GM20000 (cell line): ENCODE measurements at regions not wholly inside any gene's neighbourhood (a gene's known extent, or its start where the extent isn't known, plus 50 kb on each side); places are given as distances from the start of the nearest gene placed in this dataset.

Source experiments
- DNase-seq: peaks from one replicate; pipeline ENCODE4 v3.0.0; 2012; ENCODE audit warnings: low spot score
- TF ChIP-seq, protein P1 (sequence below): IDR thresholded peaks from 2 replicates; pipeline ENCODE4 v1.5.1; 2012; ENCODE audit warnings: mild to moderate bottlenecking, control low read depth; ENCODE audit errors: extremely low read depth, missing control alignments

GRCh38 chr20:52921340-52921739 is 50.8 kb upstream of the TSHZ2 start:
- TF ChIP-seq, protein P1, sequence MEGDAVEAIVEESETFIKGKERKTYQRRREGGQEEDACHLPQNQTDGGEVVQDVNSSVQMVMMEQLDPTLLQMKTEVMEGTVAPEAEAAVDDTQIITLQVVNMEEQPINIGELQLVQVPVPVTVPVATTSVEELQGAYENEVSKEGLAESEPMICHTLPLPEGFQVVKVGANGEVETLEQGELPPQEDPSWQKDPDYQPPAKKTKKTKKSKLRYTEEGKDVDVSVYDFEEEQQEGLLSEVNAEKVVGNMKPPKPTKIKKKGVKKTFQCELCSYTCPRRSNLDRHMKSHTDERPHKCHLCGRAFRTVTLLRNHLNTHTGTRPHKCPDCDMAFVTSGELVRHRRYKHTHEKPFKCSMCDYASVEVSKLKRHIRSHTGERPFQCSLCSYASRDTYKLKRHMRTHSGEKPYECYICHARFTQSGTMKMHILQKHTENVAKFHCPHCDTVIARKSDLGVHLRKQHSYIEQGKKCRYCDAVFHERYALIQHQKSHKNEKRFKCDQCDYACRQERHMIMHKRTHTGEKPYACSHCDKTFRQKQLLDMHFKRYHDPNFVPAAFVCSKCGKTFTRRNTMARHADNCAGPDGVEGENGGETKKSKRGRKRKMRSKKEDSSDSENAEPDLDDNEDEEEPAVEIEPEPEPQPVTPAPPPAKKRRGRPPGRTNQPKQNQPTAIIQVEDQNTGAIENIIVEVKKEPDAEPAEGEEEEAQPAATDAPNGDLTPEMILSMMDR: no peak
- no peak for DNase-seq

DNA sequence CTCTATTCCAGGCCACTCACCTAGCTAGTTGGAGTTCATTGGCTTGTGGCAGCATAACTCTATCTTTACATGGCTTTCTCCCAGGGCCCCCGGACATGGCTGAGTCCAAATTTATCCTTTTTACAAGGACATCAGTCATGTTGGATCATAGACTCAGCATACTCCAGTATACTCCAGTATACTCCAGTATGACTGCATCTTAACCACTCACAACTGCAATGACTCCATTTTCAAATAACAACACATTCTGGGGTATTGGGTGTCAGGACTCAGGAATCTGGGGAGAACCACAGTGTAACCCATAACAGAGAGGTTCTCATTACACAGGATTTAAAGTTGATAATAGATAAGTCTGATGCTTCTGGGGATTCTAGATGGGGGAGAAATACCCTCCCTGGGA is 53.8 kb upstream of the TSHZ2 start:
- DNase-seq: no peak
- TF ChIP-seq, protein P1: no peak

DNA sequence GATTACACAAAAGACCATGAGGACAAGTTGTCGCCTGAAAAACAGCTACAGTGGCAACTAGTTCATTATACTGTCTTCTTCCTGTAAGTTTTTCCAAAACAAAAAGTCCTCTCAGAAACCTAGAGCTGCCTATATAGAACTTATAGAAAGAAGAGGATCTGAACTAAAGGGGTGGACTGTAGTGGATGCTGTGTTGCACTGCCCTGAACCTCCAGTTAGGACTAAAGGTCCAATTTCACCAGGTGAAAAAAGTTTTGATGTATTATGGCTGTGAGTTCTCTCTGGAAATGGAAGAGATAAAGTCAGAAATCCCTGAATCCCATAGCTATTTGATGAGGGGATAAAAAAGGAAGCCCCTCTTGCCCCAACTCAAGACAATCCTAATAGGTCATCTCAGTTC is 56.6 kb upstream of the TSHZ2 start:
- TF ChIP-seq, protein P1: no peak
- DNase-seq: no peak

GRCh38 chr20:52914870-52915269 is 57.3 kb upstream of the TSHZ2 start:
- TF ChIP-seq, protein P1: no peak
- DNase-seq: no peak

DNA sequence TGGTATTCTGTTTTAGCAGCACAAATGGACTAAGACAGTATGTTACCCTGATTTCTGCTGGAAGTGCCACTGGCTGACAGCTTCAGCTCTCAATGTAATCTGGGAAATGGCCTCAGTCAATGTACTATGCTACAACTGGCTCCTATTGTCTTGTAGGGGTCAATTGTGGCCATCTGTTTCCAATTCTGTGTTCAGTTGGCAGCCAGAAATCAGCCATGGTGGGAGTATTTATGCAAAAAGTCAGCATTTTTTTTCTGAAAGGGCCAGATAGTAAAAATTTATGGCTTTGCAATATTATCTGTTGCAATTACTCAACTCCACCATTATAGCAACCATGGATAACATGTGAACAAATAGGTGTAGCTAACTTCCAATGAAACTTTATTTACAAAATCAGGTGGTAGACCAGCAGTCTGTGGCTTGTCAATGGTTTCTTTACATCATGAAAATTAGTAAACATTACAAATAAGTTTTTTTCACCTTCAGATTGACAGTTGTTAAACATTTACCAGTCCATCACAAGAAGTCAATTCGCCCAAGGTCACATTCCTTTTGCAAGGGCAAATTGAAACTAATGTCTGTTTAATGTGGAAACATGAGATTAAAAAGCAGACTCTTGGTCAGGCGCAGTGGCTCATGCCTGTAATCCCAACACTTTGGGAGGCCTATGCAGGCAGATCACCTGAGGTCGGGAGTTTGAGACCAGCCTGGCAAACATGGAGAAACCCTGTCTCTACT is 58.3 kb upstream of the TSHZ2 start:
- TF ChIP-seq, protein P1: no peak
- no peak for DNase-seq

- no peak for DNase-seq
- TF ChIP-seq, protein P1: no peak
These were observed 66.7 kb upstream of the TSHZ2 start for GRCh38 chr20:52905241-52905994.

GRCh38 chr20:52904837-52905236 is 67.3 kb upstream of the TSHZ2 start:
- TF ChIP-seq, protein P1: no peak
- DNase-seq: no peak
